ENCODE measurements at regions not wholly inside any gene's neighbourhood (a gene's known extent, or its start where the extent isn't known, plus 50 kb on each side); places are given as distances from the start of the nearest gene placed in this dataset.

DNA sequence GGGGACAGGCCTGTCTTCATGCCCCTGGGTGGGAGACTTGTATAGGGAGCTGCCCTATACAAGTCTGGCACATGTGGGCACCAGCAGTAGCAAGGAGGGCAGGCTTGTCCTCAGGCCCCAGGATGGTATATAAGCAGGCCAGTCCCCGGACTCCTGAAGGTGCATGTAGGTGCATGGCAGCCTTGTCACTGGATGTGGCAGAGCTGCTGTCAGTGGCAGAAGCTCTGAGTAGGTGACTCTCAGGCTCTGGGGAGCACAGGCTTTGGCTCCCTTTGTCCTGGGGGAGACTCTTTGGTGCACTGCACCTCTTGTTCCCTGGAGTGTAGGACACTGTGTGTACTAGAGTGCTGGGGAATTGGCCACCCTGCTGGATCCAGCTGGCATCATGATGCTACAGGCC is 376.7 kb upstream of the DIPK2B start:
- Histone ChIP-seq H3K9me3 (ENCODE audit: low read length) (no peaks in the 10 kb centered on the region), H3K79me2 (ENCODE audit: insufficient read depth, low read length) (no peaks in the 10 kb centered on the region), H3K27ac (ENCODE audit: low read depth, low read length, poor library complexity, severe bottlenecking) (no peak overlapping the region), H3K9ac (ENCODE audit: low read length) (no peak overlapping the region), H3K4me2 (ENCODE audit: low read length) (no peak overlapping the region), H3K9me2 (ENCODE audit: low read depth, low read length) (no peaks in the 10 kb centered on the region), H3K36me3 (ENCODE audit: insufficient read depth, low read length) (no peaks in the 10 kb centered on the region), H2AFZ (ENCODE audit: low read length) (no peak overlapping the region), H3K27me3 (ENCODE audit: insufficient read depth, low read length) (no peaks in the 10 kb centered on the region), H3F3A (ENCODE audit: insufficient read depth, low read length) (no peaks in the 10 kb centered on the region), H3K4me1 (ENCODE audit: insufficient read depth, low read length, severe bottlenecking) (no peaks in the 10 kb centered on the region), H4K20me1 (ENCODE audit: insufficient read depth, low read length) (no peaks in the 10 kb centered on the region), H3K4me3 (ENCODE audit: low read depth, low read length, poor library complexity, severe bottlenecking) (no peak overlapping the region)
- TF ChIP-seq, protein P1, sequence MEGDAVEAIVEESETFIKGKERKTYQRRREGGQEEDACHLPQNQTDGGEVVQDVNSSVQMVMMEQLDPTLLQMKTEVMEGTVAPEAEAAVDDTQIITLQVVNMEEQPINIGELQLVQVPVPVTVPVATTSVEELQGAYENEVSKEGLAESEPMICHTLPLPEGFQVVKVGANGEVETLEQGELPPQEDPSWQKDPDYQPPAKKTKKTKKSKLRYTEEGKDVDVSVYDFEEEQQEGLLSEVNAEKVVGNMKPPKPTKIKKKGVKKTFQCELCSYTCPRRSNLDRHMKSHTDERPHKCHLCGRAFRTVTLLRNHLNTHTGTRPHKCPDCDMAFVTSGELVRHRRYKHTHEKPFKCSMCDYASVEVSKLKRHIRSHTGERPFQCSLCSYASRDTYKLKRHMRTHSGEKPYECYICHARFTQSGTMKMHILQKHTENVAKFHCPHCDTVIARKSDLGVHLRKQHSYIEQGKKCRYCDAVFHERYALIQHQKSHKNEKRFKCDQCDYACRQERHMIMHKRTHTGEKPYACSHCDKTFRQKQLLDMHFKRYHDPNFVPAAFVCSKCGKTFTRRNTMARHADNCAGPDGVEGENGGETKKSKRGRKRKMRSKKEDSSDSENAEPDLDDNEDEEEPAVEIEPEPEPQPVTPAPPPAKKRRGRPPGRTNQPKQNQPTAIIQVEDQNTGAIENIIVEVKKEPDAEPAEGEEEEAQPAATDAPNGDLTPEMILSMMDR (IDR thresholded peaks at IDR 0.05; ENCODE audit: low read length) = no peak
- TF ChIP-seq EZH2 (IDR thresholded peaks at IDR 0.05; ENCODE audit: borderline replicate concordance, low read length) = no peak

DNA sequence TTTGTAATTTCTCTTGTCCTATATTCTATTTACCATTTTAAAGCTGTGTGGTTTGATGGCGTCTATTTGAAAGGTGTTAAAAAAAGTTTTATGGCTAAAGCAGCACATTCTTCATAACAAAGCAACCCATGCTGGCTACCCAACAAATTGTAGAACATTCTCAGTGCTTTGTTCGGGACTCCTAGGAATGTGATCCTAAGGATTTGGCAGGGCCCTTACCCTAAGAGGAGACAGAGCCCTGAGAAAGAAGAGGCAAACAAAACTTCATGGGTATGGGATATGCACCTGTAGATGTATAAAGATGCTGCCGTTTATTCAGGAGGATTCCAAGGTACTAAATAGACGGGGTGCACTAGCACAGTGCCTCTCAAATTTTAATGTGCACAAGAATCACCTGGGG is 370.8 kb upstream of the DIPK2B start:
- TF ChIP-seq, protein P1 (IDR thresholded peaks at IDR 0.05; ENCODE audit: low read length) = no peak
- TF ChIP-seq EZH2 (IDR thresholded peaks at IDR 0.05; ENCODE audit: borderline replicate concordance, low read length) = no peak
- Histone ChIP-seq H3K9me3 (ENCODE audit: low read length) (no peaks in the 10 kb centered on the region), H2AFZ (ENCODE audit: low read length) (no peak overlapping the region), H3K9me2 (ENCODE audit: low read depth, low read length) (no peaks in the 10 kb centered on the region), H3K79me2 (ENCODE audit: insufficient read depth, low read length) (no peaks in the 10 kb centered on the region), H3K4me1 (ENCODE audit: insufficient read depth, low read length, severe bottlenecking) (no peaks in the 10 kb centered on the region), H3K4me2 (ENCODE audit: low read length) (no peak overlapping the region), H3K36me3 (ENCODE audit: insufficient read depth, low read length) (no peaks in the 10 kb centered on the region), H4K20me1 (ENCODE audit: insufficient read depth, low read length) (no peaks in the 10 kb centered on the region), H3K27ac (ENCODE audit: low read depth, low read length, poor library complexity, severe bottlenecking) (no peak overlapping the region), H3K4me3 (ENCODE audit: low read depth, low read length, poor library complexity, severe bottlenecking) (no peak overlapping the region), H3K9ac (ENCODE audit: low read length) (no peak overlapping the region), H3K27me3 (ENCODE audit: insufficient read depth, low read length) (no peaks in the 10 kb centered on the region), H3F3A (ENCODE audit: insufficient read depth, low read length) (no peaks in the 10 kb centered on the region)

DNA sequence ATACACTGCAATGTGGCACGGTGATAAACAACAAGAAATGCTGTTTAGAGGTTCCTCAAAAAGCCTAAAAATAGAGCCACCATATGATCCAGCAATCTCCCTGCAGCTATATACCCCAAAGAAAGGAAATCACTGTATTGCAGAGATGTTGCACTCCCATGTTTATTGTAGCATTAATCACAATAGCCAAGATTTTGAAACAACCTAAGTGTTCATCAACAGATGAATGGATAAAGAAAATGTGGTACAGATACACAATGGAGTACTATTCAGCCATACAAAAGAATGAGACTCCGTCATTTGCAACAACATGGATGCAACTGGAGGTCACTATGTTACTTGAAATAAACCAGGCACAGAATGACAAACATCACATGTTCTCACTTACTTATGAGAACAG is 365.8 kb upstream of the DIPK2B start:
- H3K9ac ChIP-seq (ENCODE audit: low read length) = no peak overlapping the region
- no peaks in the 10 kb centered on the region for H3K79me2 ChIP-seq (ENCODE audit: insufficient read depth, low read length)
- no peaks in the 10 kb centered on the region for H3K9me3 ChIP-seq (ENCODE audit: low read length)
- H3K4me3 ChIP-seq (ENCODE audit: low read depth, low read length, poor library complexity, severe bottlenecking) = no peak overlapping the region
- no peak overlapping the region for H3K4me2 ChIP-seq (ENCODE audit: low read length)
- no peaks in the 10 kb centered on the region for H3K4me1 ChIP-seq (ENCODE audit: insufficient read depth, low read length, severe bottlenecking)
- no peaks in the 10 kb centered on the region for H3K27me3 ChIP-seq (ENCODE audit: insufficient read depth, low read length)
- H4K20me1 ChIP-seq (ENCODE audit: insufficient read depth, low read length) = no peaks in the 10 kb centered on the region
- H3K27ac ChIP-seq (ENCODE audit: low read depth, low read length, poor library complexity, severe bottlenecking) = no peak overlapping the region
- TF ChIP-seq, protein P1 (IDR thresholded peaks at IDR 0.05; ENCODE audit: low read length) = no peak
- no peak for TF ChIP-seq EZH2 (IDR thresholded peaks at IDR 0.05; ENCODE audit: borderline replicate concordance, low read length)
- H2AFZ ChIP-seq (ENCODE audit: low read length) = no peak overlapping the region
- no peaks in the 10 kb centered on the region for H3F3A ChIP-seq (ENCODE audit: insufficient read depth, low read length)
- no peaks in the 10 kb centered on the region for H3K9me2 ChIP-seq (ENCODE audit: low read depth, low read length)
- H3K36me3 ChIP-seq (ENCODE audit: insufficient read depth, low read length) = no peaks in the 10 kb centered on the region

Measured in OCI-LY1 (cell line).